MM.1S (cell line): ENCODE measurements at regions not wholly inside any gene's neighbourhood (a gene's known extent, or its start where the extent isn't known, plus 50 kb on each side); places are given as distances from the start of the nearest gene placed in this dataset.

Source experiments
- DNase-seq: peaks from one replicate; pipeline ENCODE4 v3.0.0-alpha.2; 2015
- H2AFZ ChIP-seq: fragments of 300-600 bp; sonication (generic); 2 replicates; pipeline ENCODE4 v1.6.0; 2016; ENCODE audit warnings: antibody characterized with exemption, low read length
- H3F3A ChIP-seq: fragments of 300-600 bp; sonication (generic); 2 replicates; pipeline ENCODE4 v1.6.1; 2016; ENCODE audit warnings: mild to moderate bottlenecking, antibody characterized with exemption, low read length, moderate library complexity, mixed read lengths; ENCODE audit not compliant: insufficient read depth
- H3K27ac ChIP-seq: fragments of 300-600 bp; sonication (generic); 2 replicates; pipeline ENCODE4 v1.5.1; 2016; ENCODE audit warnings: mild to moderate bottlenecking, low read length
- H3K27me3 ChIP-seq: fragments of 300-600 bp; sonication (generic); replicated peaks from 2 replicates; pipeline ENCODE4 v1.6.0; 2016; ENCODE audit warnings: low read length; ENCODE audit not compliant: insufficient read depth
- H3K36me3 ChIP-seq: fragments of 300-600 bp; sonication (generic); replicated peaks from 2 replicates; pipeline ENCODE4 v1.6.1; 2016; ENCODE audit warnings: mild to moderate bottlenecking, low read length, mixed read lengths; ENCODE audit not compliant: insufficient read depth
- H3K4me1 ChIP-seq: fragments of 300-600 bp; sonication (generic); 2 replicates; pipeline ENCODE4 v1.6.1; 2016; ENCODE audit warnings: low read length, mixed read lengths
- H3K4me2 ChIP-seq: fragments of 300-600 bp; sonication (generic); 2 replicates; pipeline ENCODE4 v1.6.0; 2016; ENCODE audit warnings: low read depth, low read length
- H3K4me3 ChIP-seq: fragments of 300-600 bp; sonication (generic); 2 replicates; pipeline ENCODE4 v1.5.1; 2016; ENCODE audit warnings: low read length, mixed read lengths
- H3K79me2 ChIP-seq: fragments of 300-600 bp; sonication (generic); 2 replicates; pipeline ENCODE4 v1.6.1; 2016; ENCODE audit warnings: mixed run types, low read length, mixed read lengths
- H3K9ac ChIP-seq: fragments of 300-600 bp; sonication (generic); 2 replicates; pipeline ENCODE4 v1.6.1; 2016; ENCODE audit warnings: low read length, mixed read lengths
- H3K9me2 ChIP-seq: fragments of 300-600 bp; sonication (generic); replicated peaks from 2 replicates; pipeline ENCODE4 v1.6.1; 2016; ENCODE audit warnings: mild to moderate bottlenecking, low read length, mixed read lengths; ENCODE audit not compliant: insufficient read depth
- H3K9me3 ChIP-seq: fragments of 300-600 bp; sonication (generic); replicated peaks from 2 replicates; pipeline ENCODE4 v1.6.1; 2016; ENCODE audit warnings: mild to moderate bottlenecking, low read length, mixed read lengths; ENCODE audit not compliant: insufficient read depth
- H4K20me1 ChIP-seq: fragments of 300-600 bp; sonication (generic); 2 replicates; pipeline ENCODE4 v1.6.1; 2016; ENCODE audit warnings: mild to moderate bottlenecking, low read length, moderate library complexity, mixed read lengths; ENCODE audit not compliant: insufficient read depth
- CTCF ChIP-seq: fragments of 300-600 bp; sonication (generic); IDR thresholded peaks from 2 replicates; pipeline ENCODE4 v1.5.1; 2016; ENCODE audit warnings: antibody characterized with exemption, low read length, mixed read lengths
- EZH2 ChIP-seq: fragments of 300-600 bp; sonication (generic); optimal IDR thresholded peaks from 2 replicates; pipeline ENCODE3; 2017; ENCODE audit warnings: low read depth, mild to moderate bottlenecking, antibody characterized with exemption, low read length, mixed read lengths
- EZH2phosphoT487 ChIP-seq: fragments of 300-600 bp; sonication (generic); IDR thresholded peaks from 2 replicates; pipeline ENCODE4 v1.6.1; 2018; ENCODE audit warnings: antibody characterized with exemption, low read length

DNA sequence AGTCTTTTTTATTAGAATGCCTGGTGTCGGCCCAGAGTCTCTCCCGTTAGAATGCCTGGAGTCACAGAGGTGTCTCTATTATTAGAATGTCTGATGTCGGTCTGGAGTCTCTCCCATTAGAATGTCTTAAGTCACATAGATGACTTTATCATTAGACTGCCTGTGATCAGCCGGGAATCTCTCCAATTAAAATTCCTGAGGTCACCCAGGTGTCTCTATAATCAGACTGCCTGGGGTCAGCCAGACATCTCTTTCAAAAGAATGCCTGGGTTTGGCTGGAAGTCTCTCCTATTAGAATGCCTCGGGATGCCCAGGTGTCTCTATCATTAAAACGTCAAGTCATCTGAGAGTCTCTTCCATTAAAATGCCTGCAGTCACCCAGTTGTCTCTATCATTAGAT lies 1493.9 kb downstream of the UQCRFS1 start:
- Histone ChIP-seq H3K9ac (no peak overlapping the region), H3K27me3 (no peaks in the 10 kb centered on the region), H3K9me2 (no peaks in the 10 kb centered on the region), H2AFZ (no peak overlapping the region), H3K9me3 (no peaks in the 10 kb centered on the region), H3K27ac (no peak overlapping the region), H3K4me2 (no peak overlapping the region), H3K4me1 (no peaks in the 10 kb centered on the region), H4K20me1 (no peaks in the 10 kb centered on the region), H3K36me3 (no peaks in the 10 kb centered on the region), H3K79me2 (no peaks in the 10 kb centered on the region), H3K4me3 (no peak overlapping the region), H3F3A (no peaks in the 10 kb centered on the region)
- TF ChIP-seq CTCF (no peak), EZH2phosphoT487 (no peak), EZH2 (no peak)
- DNase-seq, result no peak

DNA sequence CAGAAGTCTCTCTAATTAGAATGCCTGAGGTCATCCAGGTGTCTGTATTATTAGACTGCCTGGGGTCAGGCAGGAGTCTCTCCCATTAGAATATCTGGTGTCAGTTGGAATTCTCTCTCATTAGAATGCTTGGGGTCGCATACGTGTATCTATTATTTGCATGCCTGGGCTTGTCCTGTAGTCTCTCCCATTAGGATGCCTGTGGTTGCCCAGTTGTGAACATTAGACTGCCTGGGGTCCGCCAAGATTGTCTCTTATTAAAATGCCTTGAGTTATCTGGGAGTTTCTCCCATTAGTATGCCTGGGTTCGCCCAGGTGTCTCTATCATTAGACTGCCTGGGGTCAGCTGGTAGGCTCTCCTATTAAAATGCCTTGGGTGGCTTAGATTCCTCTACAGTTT lies 1494.7 kb downstream of the UQCRFS1 start:
- Histone ChIP-seq H3K4me3 (no peak overlapping the region), H3K9me2 (no peaks in the 10 kb centered on the region), H3K27me3 (no peaks in the 10 kb centered on the region), H3K4me2 (no peak overlapping the region), H3F3A (no peaks in the 10 kb centered on the region), H3K9me3 (no peaks in the 10 kb centered on the region), H4K20me1 (no peaks in the 10 kb centered on the region), H2AFZ (no peak overlapping the region), H3K36me3 (no peaks in the 10 kb centered on the region), H3K27ac (no peak overlapping the region), H3K9ac (no peak overlapping the region), H3K79me2 (no peaks in the 10 kb centered on the region), H3K4me1 (no peaks in the 10 kb centered on the region)
- TF ChIP-seq EZH2phosphoT487 (no peak), CTCF (no peak), EZH2 (no peak)
- DNase-seq, result no peak

DNA sequence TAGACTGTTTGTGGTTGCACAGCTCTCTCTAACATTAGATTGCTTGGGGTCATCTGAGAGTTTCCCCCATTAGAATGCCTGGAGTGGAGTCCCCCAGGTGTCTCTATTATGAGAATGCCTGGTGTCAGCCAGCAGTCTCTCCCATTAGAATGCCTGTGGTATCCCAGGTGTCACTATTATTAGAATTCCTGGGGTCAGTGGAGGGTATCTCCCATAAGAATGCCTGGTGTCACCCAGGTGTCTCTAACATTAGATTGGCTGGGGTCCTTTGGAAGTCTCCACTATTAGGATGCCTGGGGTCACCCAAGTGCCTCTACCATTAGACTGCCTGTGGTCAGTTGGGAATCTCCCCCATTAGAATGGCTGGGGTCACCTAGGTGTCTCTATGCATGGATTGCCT lies 1495.1 kb downstream of the UQCRFS1 start:
- Histone ChIP-seq H3K36me3 (no peaks in the 10 kb centered on the region), H3K9me2 (no peaks in the 10 kb centered on the region), H3F3A (no peaks in the 10 kb centered on the region), H3K9me3 (no peaks in the 10 kb centered on the region), H3K79me2 (no peaks in the 10 kb centered on the region), H3K27me3 (no peaks in the 10 kb centered on the region), H4K20me1 (no peaks in the 10 kb centered on the region), H3K4me1 (no peaks in the 10 kb centered on the region), H3K4me2 (no peak overlapping the region), H3K4me3 (no peak overlapping the region), H3K9ac (no peak overlapping the region), H3K27ac (no peak overlapping the region), H2AFZ (no peak overlapping the region)
- no peak for DNase-seq
- TF ChIP-seq EZH2 (no peak), CTCF (no peak), EZH2phosphoT487 (no peak)
